ENCODE measurements at regions not wholly inside any gene's neighbourhood (a gene's known extent, or its start where the extent isn't known, plus 50 kb on each side); places are given as distances from the start of the nearest gene placed in this dataset.

DNA sequence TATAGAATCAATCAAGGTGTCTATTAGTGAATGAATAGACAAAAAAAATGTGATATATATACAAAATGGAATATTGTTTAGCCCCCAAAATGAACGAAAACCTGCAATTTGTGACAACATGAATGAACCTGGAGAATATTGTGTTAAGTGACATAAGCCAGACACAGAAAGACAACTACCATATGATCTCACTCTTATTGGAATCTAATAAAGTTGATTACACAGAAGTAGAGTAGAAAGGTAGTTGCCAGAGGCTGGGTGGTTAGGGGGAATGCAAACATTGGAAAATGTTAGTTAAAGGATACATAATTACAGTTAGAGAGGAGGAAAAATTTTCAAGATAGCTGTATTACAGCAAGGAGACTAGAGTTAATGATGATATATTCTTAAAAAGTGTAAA, 1962.3 kb downstream of the EFNA5 start:
- intact Hi-C loops (cut with DNase I): no loop called here
- no peaks in the 10 kb centered on the region for H3K4me1 ChIP-seq (replicated peaks)
- TF ChIP-seq, protein P1, sequence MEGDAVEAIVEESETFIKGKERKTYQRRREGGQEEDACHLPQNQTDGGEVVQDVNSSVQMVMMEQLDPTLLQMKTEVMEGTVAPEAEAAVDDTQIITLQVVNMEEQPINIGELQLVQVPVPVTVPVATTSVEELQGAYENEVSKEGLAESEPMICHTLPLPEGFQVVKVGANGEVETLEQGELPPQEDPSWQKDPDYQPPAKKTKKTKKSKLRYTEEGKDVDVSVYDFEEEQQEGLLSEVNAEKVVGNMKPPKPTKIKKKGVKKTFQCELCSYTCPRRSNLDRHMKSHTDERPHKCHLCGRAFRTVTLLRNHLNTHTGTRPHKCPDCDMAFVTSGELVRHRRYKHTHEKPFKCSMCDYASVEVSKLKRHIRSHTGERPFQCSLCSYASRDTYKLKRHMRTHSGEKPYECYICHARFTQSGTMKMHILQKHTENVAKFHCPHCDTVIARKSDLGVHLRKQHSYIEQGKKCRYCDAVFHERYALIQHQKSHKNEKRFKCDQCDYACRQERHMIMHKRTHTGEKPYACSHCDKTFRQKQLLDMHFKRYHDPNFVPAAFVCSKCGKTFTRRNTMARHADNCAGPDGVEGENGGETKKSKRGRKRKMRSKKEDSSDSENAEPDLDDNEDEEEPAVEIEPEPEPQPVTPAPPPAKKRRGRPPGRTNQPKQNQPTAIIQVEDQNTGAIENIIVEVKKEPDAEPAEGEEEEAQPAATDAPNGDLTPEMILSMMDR (IDR thresholded peaks at IDR 0.05): no peak
- TF ChIP-seq POLR2AphosphoS5 (IDR thresholded peaks at IDR 0.05) (no peak), POLR2A (IDR thresholded peaks at IDR 0.05) (no peak)
- no peak overlapping the region for H3K27ac ChIP-seq
- H3K36me3 ChIP-seq: no peaks in the 10 kb centered on the region
- no peaks in the 10 kb centered on the region for H3K9me3 ChIP-seq
- H3K4me3 ChIP-seq: no peak overlapping the region
- DNase-seq (ENCODE audit: low spot score): no peak
- no peaks in the 10 kb centered on the region for H3K27me3 ChIP-seq (replicated peaks; ENCODE audit: insufficient read depth)
- WGBS: 54% methylated on average over 1 of the region's 1 CpG

DNA sequence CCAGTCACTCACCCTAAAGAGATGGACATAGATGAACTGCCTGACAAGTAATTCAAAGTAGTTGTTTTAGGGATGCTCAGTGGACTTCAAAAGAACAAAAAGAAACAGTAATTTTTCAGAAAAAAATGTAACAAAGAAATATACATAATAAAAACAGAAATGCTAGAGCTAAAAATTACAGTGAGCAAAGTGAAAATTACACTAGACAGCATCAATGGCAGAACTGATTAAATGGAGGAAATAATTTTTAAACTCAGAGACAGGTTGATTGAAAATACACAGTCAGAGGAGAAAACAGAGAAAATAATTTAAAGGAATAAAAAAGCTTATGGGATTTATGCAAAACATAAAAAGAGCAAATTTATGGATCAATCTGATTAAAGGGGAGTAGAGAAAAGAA, 1968.4 kb downstream of the EFNA5 start:
- no peaks in the 10 kb centered on the region for H3K4me1 ChIP-seq (replicated peaks)
- intact Hi-C loops (cut with DNase I): no loop called here
- H3K27me3 ChIP-seq (replicated peaks; ENCODE audit: insufficient read depth): no peaks in the 10 kb centered on the region
- H3K27ac ChIP-seq: no peak overlapping the region
- TF ChIP-seq POLR2AphosphoS5 (IDR thresholded peaks at IDR 0.05): no peak
- TF ChIP-seq, protein P1 (IDR thresholded peaks at IDR 0.05): no peak
- DNase-seq (ENCODE audit: low spot score): no peak
- no peaks in the 10 kb centered on the region for H3K36me3 ChIP-seq
- H3K9me3 ChIP-seq: no peaks in the 10 kb centered on the region
- H3K4me3 ChIP-seq: no peak overlapping the region

DNA sequence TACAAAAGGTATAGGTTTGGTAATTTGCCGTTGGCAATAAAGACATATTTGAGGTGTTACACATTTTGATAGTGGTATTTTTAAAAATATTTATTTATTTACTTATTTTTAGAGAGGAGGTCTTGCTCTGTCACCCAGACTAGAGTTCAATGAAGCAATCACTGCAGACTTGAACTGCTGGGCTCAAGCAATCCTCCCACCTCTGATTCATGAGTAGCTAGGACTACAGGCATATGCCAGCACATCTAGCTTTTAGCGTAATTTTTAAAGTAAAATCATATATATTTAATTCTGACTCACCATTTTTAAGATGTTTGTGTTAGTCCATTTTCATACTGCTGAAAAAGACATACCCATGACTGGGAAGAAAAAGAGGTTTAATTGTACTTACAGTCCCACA, 1974.3 kb downstream of the EFNA5 start:
- H3K4me1 ChIP-seq (replicated peaks): no peaks in the 10 kb centered on the region
- WGBS: 92% methylated on average over 2 of the region's 2 CpGs

DNA sequence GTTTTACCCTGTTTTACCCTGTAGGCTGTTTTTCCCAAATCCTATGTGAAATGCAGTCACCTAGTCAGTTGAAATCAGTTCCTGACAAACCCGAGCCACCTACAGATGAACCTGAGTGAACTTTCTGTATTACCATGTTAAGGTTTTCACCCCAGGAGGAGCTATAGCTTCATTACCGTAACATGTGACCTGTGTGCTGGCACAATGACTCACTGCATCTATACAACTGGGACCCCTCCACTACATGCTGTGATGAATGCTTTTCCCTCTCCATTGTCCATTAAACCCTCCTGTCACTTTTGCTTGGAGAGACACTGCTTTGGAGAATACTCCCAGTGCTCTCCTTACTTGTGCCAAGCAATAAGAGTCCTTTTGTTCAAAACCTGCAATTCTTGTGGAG, 1974.8 kb downstream of the EFNA5 start:
- Histone ChIP-seq H3K36me3 (no peaks in the 10 kb centered on the region), H3K4me1 (replicated peaks) (no peaks in the 10 kb centered on the region), H3K27ac (no peak overlapping the region), H3K27me3 (replicated peaks; ENCODE audit: insufficient read depth) (no peaks in the 10 kb centered on the region), H3K9me3 (no peaks in the 10 kb centered on the region), H3K4me3 (no peak overlapping the region)
- TF ChIP-seq POLR2AphosphoS5 (IDR thresholded peaks at IDR 0.05) (no peak), POLR2A (IDR thresholded peaks at IDR 0.05) (no peak)
- TF ChIP-seq, protein P1 (IDR thresholded peaks at IDR 0.05): no peak
- DNase-seq (ENCODE audit: low spot score): no peak
- 91% methylated on average over 2 of the region's 2 CpGs for WGBS
- intact Hi-C loops (cut with DNase I): no loop called here

More for the DNA sequence above, 1974.3 kb downstream of the EFNA5 start:
- Histone ChIP-seq H3K27ac (no peak overlapping the region), H3K36me3 (no peaks in the 10 kb centered on the region), H3K27me3 (replicated peaks; ENCODE audit: insufficient read depth) (no peaks in the 10 kb centered on the region), H3K9me3 (no peaks in the 10 kb centered on the region), H3K4me3 (no peak overlapping the region)
- TF ChIP-seq POLR2A (IDR thresholded peaks at IDR 0.05) (no peak), POLR2AphosphoS5 (IDR thresholded peaks at IDR 0.05) (no peak)
- TF ChIP-seq, protein P1 (IDR thresholded peaks at IDR 0.05): no peak
- DNase-seq (ENCODE audit: low spot score): no peak
- intact Hi-C loops (cut with DNase I): no loop called here

DNA sequence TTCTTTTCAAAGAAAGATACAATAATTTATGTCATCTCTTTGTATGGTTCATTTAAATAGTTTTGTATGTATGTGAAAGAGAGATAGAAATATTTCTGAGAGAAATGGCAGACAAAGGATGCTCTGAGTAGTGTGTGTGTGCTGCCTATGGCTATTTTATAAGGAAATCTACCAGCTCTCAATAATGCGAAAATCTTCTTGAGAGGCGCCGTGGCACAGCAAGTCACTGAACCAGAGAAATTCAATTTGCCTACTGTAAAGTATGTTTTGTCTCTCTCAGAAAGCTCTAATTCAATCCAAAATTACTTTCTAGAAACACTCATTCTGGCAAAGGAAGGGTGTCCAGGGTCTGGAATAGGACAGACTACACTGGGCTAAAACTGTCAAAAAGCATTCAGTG, 1981.1 kb downstream of the EFNA5 start:
- TF ChIP-seq, protein P1 (IDR thresholded peaks at IDR 0.05): no peak
- no peak for TF ChIP-seq POLR2A (IDR thresholded peaks at IDR 0.05)
- TF ChIP-seq POLR2AphosphoS5 (IDR thresholded peaks at IDR 0.05): no peak
- H3K4me1 ChIP-seq (replicated peaks): no peaks in the 10 kb centered on the region
- H3K27me3 ChIP-seq (replicated peaks; ENCODE audit: insufficient read depth): no peaks in the 10 kb centered on the region
- no peaks in the 10 kb centered on the region for H3K36me3 ChIP-seq
- H3K9me3 ChIP-seq: no peaks in the 10 kb centered on the region
- H3K27ac ChIP-seq: no peak overlapping the region
- H3K4me3 ChIP-seq: no peak overlapping the region
- no peak for DNase-seq (ENCODE audit: low spot score)
- 88% methylated on average over 3 of the region's 3 CpGs for WGBS
- intact Hi-C loops (cut with DNase I): no loop called here
